ENCODE measurements at regions not wholly inside any gene's neighbourhood (a gene's known extent, or its start where the extent isn't known, plus 50 kb on each side); places are given as distances from the start of the nearest gene placed in this dataset.

DNA sequence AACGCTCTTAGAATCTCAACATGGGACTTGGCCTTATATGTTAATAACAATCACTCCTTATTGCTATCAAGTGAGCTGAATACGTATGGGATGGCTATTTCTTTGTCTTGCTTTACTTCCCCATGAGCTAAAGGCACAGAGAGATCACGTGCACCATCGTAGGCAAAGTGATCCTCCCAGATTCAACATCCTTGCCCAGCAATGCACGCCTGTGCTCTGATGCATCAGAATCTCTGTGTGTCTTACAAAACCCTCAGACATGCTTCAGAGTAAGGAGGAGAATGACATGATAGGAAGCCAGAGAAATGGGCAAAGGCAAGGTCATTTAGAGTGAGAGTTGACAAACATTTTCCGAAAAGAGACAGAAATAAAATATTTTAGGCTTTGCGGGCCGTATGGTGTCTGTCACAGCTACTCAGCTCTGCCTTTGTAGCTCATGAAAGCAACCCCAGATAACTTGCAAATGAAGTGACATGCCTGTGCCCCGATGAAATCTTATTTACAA lies 277.6 kb upstream of the CDH4 start:
- TF ChIP-seq, protein P1, sequence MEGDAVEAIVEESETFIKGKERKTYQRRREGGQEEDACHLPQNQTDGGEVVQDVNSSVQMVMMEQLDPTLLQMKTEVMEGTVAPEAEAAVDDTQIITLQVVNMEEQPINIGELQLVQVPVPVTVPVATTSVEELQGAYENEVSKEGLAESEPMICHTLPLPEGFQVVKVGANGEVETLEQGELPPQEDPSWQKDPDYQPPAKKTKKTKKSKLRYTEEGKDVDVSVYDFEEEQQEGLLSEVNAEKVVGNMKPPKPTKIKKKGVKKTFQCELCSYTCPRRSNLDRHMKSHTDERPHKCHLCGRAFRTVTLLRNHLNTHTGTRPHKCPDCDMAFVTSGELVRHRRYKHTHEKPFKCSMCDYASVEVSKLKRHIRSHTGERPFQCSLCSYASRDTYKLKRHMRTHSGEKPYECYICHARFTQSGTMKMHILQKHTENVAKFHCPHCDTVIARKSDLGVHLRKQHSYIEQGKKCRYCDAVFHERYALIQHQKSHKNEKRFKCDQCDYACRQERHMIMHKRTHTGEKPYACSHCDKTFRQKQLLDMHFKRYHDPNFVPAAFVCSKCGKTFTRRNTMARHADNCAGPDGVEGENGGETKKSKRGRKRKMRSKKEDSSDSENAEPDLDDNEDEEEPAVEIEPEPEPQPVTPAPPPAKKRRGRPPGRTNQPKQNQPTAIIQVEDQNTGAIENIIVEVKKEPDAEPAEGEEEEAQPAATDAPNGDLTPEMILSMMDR (conservative IDR thresholded peaks at IDR 0.05): no peak
- H3K27ac ChIP-seq: no peak overlapping the region

DNA sequence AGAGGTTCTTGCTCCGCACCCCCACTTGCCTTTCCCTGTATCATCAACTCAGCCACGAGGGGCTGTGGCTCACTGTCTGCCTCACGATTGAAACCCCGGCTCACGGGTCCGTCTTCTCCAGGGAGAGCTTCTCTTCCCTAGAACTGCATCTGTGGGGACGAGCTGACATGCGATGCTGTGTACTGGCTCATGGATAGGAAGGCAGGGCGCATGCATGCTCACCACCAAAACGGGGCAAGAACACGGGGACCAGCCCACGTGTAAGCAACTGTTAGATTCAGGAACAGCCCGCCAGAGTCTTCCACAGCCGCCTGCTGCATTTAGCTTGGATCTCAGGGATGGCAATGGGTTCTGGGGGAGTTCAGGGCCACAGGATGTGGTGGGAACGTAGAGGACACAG lies 275.9 kb upstream of the CDH4 start:
- no peak overlapping the region for H3K27ac ChIP-seq
- TF ChIP-seq, protein P1 (conservative IDR thresholded peaks at IDR 0.05): no peak

DNA sequence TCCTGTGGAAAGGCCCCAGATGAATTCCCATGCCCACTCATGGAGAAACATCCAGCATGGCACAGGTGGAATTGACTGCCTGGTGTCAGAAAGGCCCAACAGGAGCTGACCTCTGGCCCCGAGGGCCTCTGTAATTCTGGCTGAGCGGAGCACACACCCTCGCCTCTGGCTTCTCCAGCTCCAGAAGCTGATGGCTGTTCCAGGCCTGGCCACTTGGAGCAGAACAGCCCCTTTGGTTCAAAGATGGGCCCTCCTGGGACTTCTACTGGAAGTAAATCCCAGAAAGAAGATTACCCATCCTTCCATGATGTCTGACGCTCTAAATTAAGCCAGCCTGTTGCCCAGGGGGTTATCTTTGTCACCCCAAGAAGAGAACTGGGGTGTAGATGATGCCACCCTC lies 275.1 kb upstream of the CDH4 start:
- no peak overlapping the region for H3K27ac ChIP-seq
- TF ChIP-seq, protein P1 (conservative IDR thresholded peaks at IDR 0.05): no peak

DNA sequence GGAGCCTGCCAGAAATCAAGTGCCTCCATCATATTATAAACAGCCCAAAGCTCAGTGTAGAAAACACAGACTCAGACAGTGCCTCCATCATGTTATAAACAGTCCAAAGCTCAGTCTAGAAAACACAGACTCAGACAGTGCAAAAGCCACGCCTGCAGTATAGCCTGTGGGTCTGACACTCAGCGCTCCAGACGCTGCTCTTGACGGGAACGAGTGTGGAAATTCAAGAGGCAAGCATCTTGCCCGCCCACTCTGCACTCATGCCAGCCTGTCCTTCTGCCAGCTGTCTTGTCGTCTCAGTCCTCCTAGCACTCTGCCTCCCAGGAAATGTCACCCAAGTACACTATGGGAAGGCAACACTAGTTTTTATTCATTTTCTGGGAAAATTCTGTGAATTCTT lies 274.2 kb upstream of the CDH4 start:
- TF ChIP-seq, protein P1 (conservative IDR thresholded peaks at IDR 0.05): no peak
- no peak overlapping the region for H3K27ac ChIP-seq

DNA sequence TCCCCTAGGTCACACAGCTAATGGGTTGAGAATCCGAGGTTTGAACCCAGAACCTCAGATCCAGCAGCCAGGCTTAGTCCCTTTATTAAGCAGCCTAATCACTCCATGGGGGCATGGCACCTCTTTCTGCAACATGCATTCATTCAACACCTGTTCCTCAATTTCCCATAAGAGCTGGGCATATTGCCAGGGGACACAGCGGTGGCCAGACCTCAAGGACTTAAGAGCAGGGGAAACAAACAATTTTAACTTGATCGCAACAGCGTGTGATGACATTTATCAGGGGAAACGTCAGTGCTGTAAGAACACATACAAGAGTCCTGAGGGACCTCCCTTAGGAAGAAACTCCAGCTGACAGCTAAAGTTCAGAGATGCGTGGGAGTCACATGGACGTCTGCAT lies 267.4 kb upstream of the CDH4 start:
- TF ChIP-seq, protein P1 (conservative IDR thresholded peaks at IDR 0.05): no peak
- no peak overlapping the region for H3K27ac ChIP-seq

DNA sequence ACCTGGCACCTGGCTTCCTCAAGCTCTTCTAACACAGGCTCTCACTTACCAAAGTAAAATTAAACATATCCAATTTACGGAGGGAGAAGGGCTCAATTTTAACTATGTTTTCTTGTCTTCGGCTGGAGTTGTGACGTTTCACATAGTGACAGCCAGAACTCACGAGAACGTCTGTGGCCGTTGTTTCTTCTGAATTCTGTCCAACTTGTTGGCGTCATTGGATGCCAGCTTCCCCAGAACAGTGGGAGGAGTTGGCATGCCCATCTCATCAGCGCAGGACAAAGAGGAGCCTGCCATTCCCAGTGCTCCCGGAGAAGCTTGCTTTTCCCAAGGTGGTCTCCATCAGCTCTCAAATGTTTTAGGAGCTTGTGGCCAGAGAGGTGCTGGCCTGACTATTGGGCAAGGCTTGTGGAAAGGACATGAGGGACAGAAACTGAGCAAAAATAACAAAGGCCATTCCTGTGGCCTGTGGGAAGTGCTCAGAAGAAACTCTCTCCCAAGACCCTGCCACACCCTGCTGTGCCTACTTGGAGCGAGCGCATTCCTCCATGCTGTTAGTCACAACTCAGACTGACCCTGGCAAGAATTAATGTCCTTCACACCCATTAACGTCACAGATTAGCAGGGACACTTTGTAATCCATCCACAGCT lies 265.4 kb upstream of the CDH4 start:
- TF ChIP-seq, protein P1 (conservative IDR thresholded peaks at IDR 0.05): no peak
- H3K27ac ChIP-seq: no peak overlapping the region

DNA sequence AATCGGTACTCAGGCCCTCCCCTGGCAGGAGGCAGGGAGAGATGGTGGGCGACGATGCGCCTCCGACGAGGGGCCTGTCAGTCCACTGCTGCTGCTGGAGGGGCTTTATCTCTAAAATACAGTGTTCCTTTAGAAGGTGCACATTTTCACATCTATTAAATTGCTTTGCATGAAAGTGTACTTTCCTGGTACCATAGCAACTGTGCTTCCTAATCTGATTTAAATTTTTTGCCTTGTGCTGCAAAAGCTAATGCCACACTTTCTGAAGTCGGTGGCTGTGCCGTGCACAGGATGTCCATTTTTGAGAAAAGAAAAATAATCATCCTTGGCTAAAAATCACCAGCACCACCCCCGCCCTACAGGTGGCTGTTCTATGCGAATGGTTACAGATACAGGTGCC lies 262.0 kb upstream of the CDH4 start:
- TF ChIP-seq, protein P1 (conservative IDR thresholded peaks at IDR 0.05): no peak

More for the DNA sequence above, 262.0 kb upstream of the CDH4 start:
- no peak overlapping the region for H3K27ac ChIP-seq
